ENCODE measurements at regions not wholly inside any gene's neighbourhood (a gene's known extent, or its start where the extent isn't known, plus 50 kb on each side); places are given as distances from the start of the nearest gene placed in this dataset.
"Not testable (repeated sequence)": the region's sequence is repeated elsewhere in the genome, so short reads cannot be mapped to it uniquely, and the experiment has no call there.

DNA sequence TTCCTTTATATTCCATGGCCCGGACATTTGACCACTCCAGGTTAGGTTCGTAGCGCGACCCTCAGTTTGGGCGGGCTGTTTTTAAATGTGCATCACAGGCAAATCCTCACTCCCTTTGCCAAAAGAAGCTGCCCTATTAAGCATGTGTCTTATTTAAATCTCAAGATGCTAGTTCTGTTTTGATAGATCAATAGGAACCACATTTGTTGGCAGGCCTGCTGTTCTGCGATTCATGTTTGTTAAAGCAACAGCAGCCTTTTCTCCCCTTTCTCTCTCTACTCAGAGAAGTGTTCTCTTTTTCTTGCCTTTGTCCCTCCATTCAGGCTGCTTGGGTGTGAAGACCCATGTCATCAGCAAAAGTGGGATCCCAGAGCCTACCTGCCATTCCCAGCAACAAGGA, 212.0 kb upstream of the SSTR4 start:
- no peak for DNase-seq

DNA sequence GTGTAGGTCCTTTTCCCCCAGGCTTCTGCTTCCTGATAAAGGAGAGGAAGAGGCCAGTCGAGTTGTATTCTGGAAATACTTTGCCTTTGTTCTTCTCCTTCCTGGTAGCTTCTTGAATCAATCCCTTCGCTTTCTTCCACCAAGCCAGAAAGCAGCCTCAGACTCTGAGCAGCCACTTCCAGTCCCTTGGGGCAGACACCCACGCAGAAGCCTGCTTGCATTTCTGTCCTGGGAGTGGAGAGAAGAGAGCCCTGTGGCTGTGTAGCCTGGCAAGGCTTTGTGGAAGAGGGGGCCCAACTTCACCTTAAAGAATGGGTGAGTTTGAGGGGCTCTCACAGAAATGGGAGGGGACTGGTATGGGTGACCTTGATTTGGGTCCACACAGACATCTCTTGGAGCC, 211.0 kb upstream of the SSTR4 start:
- no peak for DNase-seq

DNA sequence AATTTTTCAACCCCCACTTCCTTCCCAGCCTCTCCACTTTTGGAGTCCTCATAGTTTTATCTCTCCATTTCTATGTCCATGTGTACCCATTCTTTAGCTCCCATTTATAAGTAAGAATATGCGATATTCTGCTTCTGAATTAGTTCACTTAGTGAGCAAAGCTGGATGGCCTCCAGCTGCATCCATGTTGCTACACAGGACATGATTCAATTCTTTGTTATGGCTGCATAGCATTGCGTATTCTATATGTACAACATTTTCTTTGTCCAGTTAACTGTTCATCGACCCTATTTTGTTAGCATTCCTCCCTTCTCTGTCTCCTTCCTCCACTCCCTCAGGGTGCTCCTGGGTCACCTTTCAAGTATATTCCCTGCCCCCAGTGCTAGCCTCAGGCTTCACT, 210.0 kb upstream of the SSTR4 start:
- no peak for DNase-seq

DNA sequence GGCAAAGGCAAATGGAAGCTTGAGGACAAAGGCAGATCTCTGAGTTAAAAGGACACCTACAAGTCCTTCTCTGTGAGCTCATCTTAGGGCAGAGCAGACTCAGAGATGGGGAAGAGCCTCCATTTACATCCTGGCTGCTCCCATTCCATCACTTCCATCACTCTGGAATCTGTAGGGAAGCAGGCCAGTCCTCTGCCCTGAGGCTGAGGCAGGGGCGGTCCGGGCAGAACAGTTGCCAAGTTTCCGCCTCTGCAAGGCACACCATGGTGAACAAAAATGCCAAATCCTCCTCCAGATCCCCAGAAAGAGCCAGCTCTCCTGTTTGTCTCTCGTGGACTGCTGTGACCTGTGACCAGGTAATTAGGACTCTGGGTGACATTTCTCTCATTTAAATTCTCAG, 209.6 kb upstream of the SSTR4 start:
- no peak for DNase-seq

DNA sequence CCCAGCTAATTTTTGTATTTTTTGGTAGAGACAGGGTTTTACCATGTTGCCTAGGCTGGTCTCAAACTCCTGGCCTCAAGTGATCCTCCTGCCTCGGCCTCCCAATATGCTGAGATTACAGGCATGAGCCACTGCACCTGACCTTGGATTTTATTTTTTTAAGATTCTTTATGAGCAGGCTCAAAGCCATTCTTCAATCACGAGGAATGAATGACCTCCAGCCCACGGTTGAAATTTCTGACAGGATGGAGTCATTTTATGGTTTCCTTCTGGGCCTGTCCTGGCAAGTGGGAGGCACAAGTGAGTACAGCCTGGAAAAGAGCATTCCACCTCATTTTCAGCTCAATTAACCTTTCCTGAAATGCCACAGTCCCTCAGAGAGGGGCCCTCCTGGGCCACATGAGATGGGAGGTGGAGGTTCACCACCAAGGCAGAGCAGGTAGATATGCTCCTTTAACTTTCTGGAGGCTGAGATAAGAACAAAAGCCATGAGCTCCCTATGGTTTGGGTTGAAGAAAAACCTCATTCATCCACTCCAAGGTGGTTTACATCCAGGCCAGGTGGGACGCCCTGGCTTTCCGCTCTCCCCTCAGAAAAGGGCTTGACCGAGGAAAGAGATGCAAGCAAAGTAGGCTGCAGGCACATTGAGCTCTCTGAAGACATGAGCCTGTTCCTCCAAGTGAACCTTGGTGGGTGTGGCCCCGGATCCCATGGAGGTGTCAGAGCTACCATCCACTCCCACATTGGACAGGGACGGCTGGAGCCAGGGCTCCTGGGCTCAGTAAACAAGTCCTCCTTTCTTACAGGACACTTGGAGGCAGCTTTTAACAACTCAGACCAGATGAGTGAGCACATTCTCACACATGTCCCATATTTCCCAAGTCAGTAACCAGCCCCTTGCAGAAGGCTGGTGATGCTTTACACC, 208.5 kb upstream of the SSTR4 start:
- DNase-seq: no peak

DNA sequence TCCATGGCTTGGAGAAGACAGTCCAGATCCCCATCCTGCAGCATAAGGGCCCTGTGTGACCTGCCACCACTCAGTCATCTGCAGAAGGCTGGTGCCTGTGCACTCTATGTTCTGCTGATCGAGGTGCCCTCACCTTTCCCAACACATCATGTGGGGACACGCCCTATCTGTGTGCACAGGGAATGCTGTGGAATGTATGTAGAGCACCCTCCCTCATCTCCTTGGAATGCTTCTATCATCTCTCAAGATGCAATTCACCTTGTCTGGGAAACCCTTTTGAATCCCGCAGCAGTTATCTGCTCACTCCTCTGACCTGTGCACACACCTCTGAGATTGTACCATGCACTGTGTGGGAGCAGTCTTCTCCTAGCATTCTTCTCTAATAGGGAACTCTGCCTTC, 207.2 kb upstream of the SSTR4 start:
- DNase-seq: no peak

DNA sequence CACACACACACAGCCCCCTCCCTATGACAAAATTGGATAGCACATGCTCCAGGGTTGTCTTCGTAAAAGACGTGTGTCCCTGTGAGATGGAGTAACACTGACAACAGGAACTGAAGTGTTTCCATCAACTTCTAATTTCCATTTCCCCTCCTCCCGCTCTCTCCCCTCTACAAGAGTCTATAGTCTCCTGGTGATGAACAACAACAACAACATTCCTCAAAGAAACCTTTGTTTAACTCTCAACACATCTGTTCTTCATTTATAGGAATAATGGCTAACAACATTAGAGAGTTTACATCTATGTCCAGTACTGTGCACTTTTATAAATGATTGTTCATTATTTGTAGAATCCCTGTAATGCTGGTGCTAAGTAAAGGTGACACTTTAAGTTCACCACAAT, 205.8 kb upstream of the SSTR4 start:
- no peak for DNase-seq

DNA sequence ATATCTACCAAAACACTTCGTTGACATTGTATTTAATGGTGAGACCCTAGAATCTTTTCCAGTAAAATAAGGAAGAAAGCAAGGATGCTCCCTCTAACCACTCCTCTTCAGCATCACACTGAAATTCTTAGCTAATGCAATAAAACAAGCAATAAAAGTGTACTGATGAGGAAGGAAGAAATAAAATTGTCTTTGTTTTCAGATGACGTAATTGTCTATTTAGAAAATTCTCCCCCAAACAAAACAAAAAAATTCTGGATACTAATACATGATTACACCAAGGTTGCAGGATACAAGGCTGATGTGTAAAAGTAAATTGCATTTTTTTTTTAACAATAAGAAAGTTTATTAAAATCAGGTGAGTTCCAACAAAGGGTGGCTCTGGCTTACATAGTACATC, 205.0 kb upstream of the SSTR4 start:
- no peak for DNase-seq

DNA sequence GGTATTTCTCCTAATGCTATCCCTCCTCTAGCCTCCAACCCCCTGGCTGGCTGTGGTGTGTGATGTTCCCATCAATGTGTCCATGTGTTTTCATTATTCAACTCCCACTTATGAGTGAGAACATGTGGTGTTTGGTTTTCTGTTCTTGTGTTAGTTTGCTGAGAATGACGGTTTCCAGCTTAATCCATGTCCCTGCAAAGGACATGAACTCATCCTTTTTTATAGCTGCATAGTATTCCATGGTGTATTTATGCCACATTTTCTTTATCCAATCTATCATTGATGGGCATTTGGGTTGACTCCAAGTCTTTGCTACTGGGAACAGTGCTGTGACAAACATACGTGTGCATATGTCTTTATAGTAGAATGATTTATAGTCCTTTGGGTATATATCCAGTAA, 204.4 kb upstream of the SSTR4 start:
- not testable (repeated sequence) for DNase-seq

DNA sequence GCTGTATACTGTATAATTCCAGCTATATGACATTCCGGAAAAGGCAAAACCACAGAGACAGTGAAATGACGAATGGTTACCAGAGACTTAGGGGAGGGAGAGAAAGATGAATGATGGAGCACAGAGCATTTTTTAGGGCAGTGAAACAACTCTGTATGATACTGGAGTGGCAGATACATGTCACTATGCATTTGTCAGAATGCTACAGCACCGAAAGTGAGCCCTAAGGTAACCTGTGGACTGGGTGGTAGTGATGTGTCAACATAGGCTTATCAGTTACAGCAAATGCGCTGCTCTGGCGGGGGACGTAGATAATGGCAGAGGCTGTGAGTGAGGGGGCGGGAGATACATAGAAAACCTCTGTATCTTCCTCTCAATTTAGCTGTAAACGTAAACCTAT, 201.3 kb upstream of the SSTR4 start:
- DNase-seq: no peak

DNA sequence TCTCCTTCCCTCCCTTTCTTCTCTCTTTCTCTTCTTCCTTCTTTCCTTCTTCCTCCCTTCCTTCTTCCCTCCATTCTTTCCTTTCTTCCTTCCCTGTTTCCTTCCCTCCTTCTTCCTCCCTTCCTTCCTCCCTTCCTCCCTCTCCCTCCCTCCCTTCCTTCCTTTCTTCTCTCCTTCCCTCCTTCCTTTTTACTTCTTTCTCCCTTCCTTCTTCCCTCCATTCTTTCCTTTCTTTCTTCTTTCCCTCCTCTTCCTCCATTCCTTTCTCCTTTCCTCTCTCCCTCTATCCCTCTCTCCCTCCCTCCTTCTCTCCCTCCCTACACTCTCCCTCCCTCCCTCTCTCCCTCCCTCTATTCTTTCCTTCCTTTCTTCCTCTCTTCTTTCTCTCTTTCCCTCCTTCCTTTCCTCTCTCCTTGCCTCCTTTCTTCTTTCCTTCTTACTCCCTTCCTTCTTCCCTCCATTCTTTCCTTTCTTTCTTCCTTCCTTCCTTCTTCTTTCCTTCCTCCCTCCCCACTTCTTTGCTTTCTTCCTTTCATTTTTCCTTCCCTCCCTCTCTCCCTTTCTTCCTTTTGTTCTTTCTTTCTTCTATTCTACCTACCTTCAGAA, 200.4 kb upstream of the SSTR4 start:
- no peak for DNase-seq

DNA sequence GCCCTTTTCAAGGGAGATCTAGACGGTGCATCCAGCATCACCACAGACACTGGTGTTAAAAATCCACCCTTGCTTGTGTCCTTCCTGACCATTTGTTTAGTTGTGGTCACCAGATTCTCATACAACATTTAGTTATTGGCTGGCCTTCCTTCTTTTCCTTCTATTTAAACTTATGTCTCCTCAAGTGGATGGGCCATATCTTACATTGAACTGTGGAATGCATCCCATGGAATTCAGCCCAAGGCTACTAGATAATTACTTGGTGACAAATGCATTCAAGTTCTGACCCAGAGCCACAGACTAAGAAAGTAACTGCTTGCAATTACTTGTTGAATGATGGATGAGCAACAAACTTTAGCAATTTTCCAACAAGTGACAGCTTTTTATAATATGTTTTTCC, 198.9 kb upstream of the SSTR4 start:
- no peak for DNase-seq

DNA sequence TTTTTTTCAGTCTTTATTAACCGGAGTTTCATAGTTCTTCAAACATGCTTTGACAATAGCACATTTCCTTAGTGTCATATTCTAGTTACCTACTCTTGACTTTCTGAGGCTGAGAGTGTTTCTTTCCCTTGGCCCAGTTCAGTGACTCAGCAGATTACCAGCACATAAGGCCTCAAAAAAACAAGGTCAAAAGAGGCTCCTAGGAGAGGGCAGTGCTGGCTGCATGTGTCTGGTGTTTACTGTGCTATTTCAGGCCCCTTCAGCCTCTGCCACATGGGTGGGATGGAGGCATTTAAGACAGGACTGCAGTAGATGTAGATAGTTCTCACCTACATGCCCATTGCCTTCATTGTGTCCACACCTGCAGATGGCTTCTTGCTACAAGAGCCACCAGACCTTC, 198.2 kb upstream of the SSTR4 start:
- no peak for DNase-seq

DNA sequence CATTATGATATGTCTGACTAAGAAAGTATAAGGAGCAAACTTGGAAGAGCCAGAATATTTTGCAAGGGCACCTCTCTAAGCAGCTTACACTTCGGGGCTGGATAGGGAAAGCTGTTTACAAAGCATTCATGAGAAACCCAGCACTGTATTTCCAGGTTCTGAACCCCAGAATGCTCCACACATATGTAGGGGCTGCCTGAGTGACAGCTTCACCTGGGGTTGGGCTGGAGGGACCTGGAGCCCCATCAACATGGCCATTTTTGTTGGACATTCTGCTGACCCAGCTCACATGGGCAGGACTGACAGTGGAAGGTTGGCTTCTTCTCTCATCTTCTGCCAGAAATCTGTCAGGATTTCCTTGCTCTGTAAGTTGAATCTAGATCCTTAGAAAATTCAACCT, 197.1 kb upstream of the SSTR4 start:
- no peak for DNase-seq

DNA sequence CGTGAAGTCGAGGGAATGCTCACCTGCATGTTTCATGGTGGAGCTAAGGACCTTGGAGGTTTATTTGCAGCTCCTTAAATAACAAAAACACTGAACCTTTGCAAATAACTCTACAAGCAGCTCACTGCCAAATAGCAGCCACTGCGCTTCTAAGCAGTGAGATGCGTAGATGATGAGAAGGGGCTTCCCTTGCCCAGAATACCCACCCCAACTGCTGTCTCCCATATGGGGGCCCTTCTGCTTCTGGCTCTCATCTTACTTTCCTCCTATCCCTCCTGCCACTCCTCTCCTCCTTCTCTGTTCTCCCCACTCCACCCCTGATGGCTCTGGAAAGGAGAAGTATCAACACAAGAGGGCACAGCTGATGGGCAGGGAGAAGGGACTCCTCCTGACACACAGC, 193.3 kb upstream of the SSTR4 start:
- DNase-seq: no peak

DNA sequence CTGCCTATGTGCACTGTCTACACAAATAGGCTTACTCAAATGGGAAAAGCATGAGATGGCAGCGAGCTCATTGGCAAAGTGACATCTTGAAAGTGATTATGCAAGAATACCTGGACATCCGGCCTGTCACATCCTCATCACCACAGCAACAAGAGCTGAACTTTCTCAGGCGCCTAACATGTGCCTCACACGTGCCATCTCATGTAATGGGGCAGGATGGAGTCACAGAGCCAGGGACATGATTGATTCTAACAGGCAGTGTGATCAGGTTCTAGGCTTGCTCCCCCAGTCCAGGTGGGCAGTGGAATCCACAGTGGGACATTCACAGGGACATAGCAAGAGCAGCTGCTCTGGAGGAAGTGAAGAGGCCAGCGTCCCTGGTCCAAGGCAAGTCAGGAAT, 192.3 kb upstream of the SSTR4 start:
- DNase-seq: no peak

DNA sequence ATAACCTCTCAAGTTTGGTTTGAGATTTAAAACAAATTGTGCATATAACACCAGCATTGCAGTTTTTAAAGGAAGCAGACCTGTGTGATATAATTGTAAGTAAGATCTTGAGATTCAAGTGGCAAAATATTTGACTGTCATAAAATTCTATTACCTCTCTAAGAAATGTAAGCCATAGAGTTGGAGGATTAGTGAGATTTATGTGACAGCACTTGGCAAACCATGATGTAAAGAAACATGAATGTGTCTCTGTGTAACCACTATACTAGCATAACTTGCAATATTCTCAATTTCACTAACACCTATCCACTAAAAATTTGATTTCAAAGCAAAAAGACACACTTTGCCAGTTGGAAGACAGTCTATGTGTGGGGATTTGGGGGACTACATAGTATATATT, 190.2 kb upstream of the SSTR4 start:
- no peak for DNase-seq

DNA sequence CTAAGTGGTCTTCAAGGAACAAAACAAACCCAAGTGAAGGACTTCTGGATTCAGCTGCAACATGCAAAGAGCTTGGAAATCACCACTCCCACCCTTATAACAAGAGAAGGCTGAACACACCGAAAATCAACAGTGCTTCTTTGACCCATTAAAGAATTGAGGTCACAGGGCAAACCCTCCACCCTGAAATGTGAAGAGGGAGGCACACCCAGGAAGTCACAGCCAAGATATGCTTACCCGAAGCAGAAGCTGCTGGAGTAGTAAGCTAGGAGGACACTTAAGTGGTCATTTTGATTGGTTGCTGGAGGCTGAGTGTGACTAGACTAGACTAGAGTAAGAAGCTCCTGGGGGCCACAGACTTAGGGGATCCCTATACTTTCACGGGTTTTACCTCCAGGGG, 188.2 kb upstream of the SSTR4 start:
- no peak for DNase-seq

DNA sequence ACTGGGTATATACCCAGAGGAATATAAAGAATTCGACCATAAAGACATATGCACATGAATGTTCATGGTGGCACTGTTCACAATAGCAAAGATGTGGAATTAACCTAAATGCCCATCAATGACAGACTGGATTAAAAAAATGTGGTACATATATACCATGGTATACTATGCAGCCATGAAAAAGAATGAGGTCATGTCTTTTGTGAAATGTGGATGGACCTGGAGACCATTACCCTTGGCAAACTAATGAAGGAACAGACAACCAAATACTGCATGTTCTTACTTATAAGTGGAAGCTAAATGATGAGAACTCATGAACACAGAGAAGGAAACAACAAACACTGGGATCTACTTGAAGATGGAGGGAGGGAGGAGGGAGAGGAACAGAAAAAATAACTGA, 186.7 kb upstream of the SSTR4 start:
- DNase-seq: no peak

DNA sequence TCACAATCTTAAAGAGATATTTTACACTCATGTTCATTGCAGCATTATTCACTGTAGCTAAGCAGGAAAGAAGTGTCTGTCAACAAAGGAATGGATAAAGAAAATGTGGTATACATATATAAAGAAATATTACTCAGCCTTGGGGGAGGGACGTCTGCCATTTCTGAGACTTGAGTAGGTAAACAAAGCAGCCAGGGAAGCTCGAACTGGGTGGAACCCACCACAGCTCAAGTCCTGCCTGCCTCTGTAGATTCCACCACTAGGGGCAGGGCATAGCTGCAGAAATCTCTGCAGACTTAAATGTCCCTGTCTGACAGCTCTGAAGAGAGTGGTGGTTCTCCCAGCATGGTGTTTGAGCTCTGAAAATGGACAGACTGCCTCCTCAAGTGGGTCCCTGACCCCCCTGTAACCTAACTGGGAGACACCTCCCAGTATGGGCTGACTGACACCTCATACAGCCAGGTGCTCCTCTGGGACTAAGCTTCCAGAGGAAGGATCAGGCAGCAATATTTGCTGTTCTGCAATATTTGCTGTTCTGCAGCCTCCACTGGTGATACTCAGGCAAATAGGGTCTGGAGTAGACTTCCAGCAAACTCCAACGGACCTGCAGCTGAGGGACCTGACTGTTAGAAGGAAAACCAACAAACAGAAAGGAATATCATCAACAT, 183.3 kb upstream of the SSTR4 start:
- not testable (repeated sequence) for DNase-seq

DNA sequence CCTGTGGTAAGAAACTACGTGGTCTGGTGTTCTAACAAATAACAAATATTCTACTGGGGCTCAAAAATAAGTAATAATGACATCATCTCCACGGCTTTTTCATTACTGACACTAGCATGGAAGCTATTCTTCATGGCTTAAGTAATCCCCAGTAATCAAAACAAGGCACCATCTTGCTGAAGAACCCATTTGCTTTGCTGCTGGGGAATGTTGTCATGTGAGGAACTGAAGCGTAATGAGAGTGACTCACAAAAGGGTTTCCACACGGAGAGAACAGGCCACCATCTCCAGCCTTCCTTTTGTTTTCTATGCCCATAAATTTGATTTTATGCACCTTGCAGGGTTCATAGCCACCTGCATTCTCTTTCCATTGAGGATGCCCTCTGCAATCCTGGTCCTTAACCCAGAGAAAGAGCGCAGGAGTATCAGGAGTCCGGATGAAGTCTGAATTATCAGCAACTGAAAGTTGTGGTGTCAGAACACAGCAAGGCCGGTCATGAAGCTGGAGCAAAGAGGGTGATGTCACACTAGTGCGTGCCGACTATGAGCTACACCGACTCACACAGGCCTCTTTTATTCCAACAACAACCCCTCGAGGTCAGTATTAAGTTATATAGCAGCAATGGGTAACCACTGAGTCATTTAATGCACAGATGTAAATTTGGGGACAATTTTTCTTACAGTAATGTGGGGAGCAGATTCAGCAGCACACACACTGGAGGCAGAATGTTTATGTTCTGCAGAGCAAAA, 173.7 kb upstream of the SSTR4 start:
- no peak for DNase-seq

DNA sequence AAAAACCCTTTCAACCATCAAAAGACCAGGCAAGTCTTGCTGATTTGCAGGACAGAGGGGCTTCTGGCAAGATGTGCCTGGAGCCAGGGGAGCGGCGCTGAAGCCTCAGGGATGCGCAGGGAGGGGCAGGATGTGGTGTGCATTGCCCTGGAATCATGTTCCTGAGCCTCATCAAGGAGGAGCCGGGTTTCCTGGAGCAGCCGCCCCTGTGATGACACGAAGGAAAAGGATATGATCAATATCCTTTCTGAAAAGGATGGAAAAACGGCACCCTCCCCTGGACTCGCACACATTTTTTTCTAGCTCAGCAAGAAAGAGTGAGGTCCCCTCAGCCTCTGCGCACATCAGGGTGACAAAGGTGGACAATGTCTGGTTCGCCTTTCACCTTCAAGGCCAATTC, 173.1 kb upstream of the SSTR4 start:
- DNase-seq: no peak

DNA sequence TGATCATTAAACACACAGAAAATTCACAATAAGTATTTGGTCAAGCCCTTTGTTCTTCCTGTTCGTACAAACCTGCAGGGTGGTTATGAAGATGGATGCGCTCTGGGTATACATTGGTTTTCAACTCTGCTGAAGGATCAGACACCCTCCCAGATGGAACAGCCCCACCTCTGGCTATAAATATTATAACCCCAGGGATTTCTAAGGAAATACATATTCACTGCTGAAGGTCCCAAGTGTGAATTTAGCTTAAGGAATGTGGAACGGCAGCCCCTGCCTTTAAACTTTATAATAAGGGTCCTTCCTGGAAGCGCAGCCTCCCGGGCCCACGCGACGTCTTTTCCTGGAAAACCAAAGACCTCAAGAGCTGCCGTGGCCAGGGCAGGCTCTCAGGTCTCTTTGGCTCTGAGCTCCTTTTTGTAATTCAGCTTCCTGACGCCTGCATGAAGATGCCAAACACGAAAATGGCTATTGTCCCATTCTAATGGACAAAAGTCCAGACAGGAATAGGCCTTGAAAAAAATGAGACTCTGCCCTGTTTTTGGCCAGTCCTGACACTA, 172.4 kb upstream of the SSTR4 start:
- DNase-seq: no peak
